ENCODE measurements at regions not wholly inside any gene's neighbourhood (a gene's known extent, or its start where the extent isn't known, plus 50 kb on each side); places are given as distances from the start of the nearest gene placed in this dataset.

- TF ChIP-seq ZNF462 (CRISPR knock-in tag; IDR thresholded peaks at IDR 0.05) (no peak), ETS1 (IDR thresholded peaks at IDR 0.05) (no peak), EZH2 (IDR thresholded peaks at IDR 0.05; ENCODE audit: low read depth, unreplicated experiment) (no peak), NANOG (IDR thresholded peaks at IDR 0.05; ENCODE audit: borderline replicate concordance) (no peak), CREB1 (CRISPR knock-in tag; IDR thresholded peaks at IDR 0.05; ENCODE audit: low read depth) (no peak), REST (IDR thresholded peaks at IDR 0.05; ENCODE audit: unreplicated experiment) (no peak), EZH2phosphoT487 (IDR thresholded peaks at IDR 0.05; ENCODE audit: unreplicated experiment) (no peak), CTCF (conservative IDR thresholded peaks at IDR 0.05; ENCODE audit: low read depth in 2 of 2) (no peak)
Observed at GRCh38 chr1:186575348-186575747, 104.9 kb downstream of the PTGS2 start (continued).

Measured in GM23338 (cell line).